GM18858 (cell line): ENCODE measurements at regions not wholly inside any gene's neighbourhood (a gene's known extent, or its start where the extent isn't known, plus 50 kb on each side); places are given as distances from the start of the nearest gene placed in this dataset.

Experiments
- ATAC-seq: cut with Tn5 transposase; IDR thresholded peaks from one replicate; pipeline ENCODE4 v1.9.1; 2021; ENCODE audit not compliant: unreplicated experiment

DNA sequence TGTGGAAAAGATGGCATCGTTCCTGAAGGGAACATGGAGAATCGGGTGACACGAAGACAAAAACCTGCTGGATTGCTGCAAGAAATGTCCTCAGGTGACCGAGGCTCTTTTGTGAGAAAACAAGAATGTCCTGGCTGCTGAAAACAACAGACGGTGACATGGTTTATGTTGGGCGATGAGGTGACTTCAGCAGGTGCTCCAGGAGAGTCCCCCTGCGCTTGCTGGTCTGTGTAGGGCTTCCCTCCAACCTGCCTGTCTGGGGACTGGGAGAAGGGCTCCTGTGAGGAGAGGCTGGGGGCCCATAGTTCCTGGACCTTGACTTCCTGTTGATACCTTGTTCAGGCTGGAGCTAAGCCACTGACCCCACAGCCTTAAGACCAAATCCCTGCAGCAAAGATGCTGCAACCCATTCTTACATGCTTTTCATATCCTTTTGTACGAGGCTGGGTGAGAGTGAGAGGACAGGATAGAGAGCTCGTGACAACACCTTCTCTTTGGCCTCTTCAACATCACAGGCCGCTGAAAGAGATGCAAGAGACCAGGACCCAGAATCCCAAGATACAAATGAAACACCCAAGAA, 134.8 kb downstream of the CD83 start:
- no peak for ATAC-seq

- ATAC-seq = peak; percentile 95
Observed at GRCh38 chr6:14254505-14254904, 136.9 kb downstream of the CD83 start.

DNA sequence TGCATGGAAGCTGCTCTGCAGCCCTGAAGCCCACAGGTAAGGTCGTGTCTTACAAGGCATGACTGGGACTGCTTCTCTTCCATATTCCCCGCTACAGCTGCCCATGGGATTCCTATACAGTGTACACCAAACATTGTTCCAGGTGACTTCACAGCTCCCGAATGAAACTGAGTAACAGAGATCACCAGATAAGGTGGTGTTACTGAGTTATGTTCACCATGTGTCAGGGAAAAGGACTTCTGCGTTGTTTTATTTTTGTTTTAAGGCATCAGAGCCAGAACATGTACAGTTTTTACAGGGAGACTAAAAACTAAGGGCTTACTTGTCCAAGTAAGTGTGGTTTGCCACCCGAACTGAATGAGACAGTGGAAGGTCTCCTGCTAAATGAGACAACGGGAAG, 138.3 kb downstream of the CD83 start:
- ATAC-seq = no peak

GRCh38 chr6:14258117-14258516, 140.5 kb downstream of the CD83 start:
- no peak for ATAC-seq

DNA sequence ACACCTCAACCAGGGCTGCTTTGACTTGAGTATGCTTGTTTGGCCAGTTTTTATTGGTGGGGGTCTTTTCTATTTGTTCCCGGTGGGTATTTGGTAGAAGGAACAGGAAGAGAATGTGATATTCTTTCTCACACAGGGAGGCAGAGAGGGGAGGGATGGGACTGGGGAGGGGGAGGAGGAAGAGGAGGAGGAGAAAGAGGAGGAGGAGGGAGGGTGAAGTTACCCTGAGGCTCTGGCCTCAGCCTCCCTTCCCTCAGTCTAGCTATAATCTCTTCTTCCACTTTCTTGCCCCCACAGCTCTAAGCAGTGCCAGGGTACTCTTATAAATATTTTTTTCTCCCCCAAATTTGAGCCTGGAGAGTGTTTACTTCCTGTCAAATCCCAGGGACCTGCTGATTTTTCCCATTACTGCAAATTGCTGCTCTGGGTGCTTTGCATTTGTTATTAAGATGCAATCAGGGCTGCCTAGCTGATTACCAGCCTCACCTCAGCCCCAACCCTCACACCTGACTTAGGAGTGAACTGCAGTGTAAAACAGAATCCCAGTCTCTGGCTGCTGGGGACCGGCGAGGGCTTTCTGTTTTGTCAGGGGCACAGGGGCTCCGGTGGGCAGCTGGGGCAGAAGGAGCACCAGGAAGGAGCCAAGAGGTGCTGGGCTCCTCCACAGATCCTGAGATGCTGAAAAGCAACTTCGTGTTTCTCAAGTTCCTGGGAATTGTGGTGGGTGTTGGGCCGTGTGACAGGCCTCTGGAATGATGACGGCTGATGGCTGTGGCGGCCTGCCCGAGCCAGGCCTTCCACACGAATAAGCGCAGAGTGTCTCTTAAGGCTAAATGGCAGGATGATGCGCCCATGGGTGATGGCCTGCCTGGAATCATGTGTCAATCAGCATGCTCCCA, 141.4 kb downstream of the CD83 start:
- no peak for ATAC-seq

GRCh38 chr6:14259594-14260152, 142.1 kb downstream of the CD83 start:
- no peak for ATAC-seq

GRCh38 chr6:14260839-14261238, 143.3 kb downstream of the CD83 start:
- ATAC-seq = no peak

DNA sequence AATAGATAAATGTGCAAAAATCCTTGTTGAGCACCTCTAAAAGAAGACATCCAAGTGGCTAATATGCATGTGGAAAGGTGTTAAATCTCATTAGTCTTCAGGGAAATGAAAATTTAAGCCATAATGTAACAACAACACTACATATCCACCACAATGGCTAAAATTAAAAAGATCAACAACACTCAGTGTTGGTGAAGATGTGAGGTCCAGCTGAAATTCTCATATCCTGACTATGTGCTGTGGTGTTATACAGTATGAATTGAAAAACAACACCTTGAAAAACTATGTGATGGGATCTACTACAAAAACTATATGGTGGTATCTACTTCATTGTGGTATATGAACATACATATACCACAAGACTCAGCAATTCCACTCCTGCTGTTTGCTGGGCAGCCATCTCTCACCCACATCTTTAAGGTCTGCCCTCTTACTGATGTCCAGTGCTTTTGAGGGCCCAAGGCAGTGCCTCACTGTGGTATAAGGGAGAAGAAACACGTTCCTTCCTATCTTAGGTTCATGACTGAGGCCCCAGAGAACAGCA, 146.4 kb downstream of the CD83 start:
- no peak for ATAC-seq

DNA sequence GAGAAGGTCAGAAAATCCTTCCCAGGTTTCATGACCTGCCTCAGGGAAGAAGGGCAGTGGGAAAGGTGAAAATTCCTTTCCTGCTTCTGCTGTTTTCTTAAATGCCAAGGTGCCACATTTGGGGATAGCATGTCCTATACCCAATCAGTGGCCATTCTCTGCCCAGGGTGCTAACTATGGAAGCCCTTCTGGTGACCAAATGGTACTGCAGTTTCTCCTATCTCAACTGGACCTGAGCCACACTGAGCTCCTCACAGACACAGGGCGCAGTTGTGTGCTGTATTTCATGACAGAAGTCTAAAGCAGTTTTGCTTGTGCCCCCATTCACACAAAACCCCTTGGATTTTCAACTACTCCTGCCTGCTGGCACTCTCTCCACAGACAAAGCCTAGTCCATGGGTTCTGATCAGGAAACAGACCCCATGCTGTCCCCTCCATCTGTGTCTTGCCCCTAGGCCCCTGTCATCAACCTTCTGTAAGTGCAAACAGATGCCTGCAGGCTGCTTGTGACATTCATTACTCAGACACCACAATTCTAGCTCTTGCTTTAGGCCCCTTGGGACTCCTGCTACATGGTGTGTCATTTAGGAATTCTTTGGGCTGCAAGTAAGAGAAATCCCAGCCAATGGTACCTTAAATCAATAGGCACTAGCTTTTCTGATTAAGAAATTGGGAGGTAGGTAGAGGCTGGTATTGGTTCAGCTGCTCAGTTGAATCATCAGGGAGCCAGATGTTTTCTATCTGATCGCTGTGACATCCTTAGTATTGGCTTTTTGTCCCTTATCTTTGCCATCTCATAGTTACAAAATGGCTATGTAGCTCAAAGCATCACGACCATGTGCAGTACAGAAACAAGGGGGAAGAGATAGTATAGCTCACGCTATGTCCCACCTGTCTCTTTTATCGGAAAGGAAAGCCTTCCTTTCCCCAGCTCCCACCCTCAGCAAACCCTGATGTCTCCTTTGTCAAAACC, 147.8 kb downstream of the CD83 start:
- ATAC-seq = no peak

DNA sequence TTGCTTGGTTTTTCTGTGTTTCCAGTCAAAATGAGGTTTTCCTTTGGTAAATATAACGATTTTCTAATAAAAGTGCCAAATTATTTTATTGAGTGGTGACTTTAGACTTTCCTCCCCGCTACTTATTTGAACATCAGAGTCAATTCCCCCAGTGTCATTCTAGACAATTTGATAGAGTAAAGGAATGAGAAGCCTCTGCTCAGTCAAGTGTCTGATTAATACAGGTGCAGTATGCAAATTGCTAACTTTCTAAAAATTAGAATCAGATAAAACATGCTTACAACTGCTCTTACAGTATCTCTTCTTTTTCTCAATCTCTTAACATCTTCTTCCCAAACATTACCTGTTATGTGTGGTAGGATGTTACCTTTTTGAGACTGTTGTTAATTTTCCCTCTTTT, 148.7 kb downstream of the CD83 start:
- no peak for ATAC-seq

- ATAC-seq = no peak
Observed at GRCh38 chr6:14267885-14268660, 150.5 kb downstream of the CD83 start.

- ATAC-seq = no peak
Observed at GRCh38 chr6:14269436-14269835, 151.9 kb downstream of the CD83 start.

GRCh38 chr6:14270142-14270893, 152.7 kb downstream of the CD83 start:
- ATAC-seq = no peak

GRCh38 chr6:14270925-14271788, 153.6 kb downstream of the CD83 start:
- no peak for ATAC-seq

DNA sequence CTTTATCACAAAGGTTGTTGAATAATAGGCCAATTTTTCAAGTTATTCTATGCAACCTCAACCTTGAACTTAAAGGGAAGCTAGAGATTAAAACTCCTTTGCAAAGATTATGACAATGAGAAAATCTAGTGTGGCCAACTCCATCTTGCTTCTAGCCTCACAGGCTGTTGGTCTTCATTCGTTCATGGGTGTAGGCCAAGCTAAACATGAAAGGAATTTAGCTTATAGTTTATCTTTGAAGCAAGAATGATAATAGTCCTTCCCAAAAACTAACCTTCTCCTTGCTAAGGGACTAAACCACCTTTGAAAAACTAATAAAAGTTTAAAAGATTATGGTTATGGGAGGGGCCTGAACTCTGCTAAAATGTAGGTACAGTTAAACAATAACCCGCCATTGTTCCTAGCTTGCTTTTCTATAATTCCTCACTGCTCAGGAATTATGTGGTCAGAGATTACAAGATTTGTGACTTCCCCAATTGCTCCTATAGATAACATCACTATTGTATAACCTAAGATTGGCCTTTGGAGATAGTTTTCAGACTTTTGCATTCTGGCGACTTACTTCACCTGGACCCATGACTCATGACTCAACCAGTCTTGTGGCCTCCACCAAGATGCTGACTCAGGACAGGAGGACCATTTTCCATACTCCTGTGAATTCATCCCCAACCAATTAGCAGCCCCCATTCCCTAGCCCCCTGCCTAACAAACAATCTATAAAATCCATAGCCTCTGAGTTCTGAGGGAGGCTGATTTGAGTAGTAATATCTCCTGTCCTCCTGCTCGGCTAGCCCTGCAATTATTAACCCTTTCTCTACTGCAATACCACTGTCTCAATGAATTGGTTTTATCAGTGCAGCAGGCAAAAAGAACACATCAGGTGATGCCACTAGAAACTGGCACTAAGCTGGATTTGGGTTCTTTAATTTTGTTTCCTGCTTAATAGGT, 154.5 kb downstream of the CD83 start:
- ATAC-seq = no peak

DNA sequence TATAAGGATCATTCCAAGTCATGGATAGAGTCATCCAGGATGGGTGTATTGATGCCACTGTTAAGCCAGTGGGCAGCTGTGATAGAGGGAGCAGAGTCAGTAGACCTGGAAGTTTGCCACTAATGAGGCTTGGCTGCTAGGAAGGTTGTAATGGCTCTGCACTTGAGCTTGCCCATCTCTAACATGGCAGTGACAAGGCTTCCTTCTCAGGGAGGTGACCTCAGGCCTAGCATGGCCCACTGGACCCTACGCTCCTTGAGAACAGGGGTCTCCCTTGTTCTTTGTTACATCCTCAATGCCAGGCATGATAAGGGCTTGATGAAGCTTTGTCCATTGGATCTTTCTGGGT, 155.1 kb downstream of the CD83 start:
- ATAC-seq = no peak

GRCh38 chr6:14273191-14273590, 155.6 kb downstream of the CD83 start:
- ATAC-seq = no peak
